Progenitor cell of endocrine pancreas (in vitro differentiated cells): ENCODE measurements at regions not wholly inside any gene's neighbourhood (a gene's known extent, or its start where the extent isn't known, plus 50 kb on each side); places are given as distances from the start of the nearest gene placed in this dataset.

Experiments used
- DNase-seq: peaks from one replicate; pipeline ENCODE4 v3.0.0; 2021; ENCODE audit warnings: low spot score; ENCODE audit not compliant: unreplicated experiment
- H3K27ac Mint-ChIP-seq: 2 replicates; pipeline ENCODE4 v1.8.0; 2021; ENCODE audit warnings: mild to moderate bottlenecking, moderate library complexity, mixed read lengths
- H3K27me3 Mint-ChIP-seq: 2 replicates; pipeline ENCODE4 v1.8.0; 2021; ENCODE audit warnings: mixed read lengths
- H3K36me3 Mint-ChIP-seq: 2 replicates; pipeline ENCODE4 v1.8.0; 2022; ENCODE audit warnings: mixed read lengths; ENCODE audit not compliant: insufficient read depth
- H3K4me1 Mint-ChIP-seq: 2 replicates; pipeline ENCODE4 v1.8.0; 2021; ENCODE audit warnings: low read depth, mixed read lengths
- H3K4me3 Mint-ChIP-seq: 2 replicates; pipeline ENCODE4 v1.8.0; 2021; ENCODE audit warnings: low read depth, mild to moderate bottlenecking, moderate library complexity, mixed read lengths
- H3K9me3 Mint-ChIP-seq: 2 replicates; pipeline ENCODE4 v1.8.0; 2021; ENCODE audit warnings: low read depth, mixed read lengths
- TF ChIP-seq, protein P1 (sequence below): fragments of 200-600 bp; sonication (generic); IDR thresholded peaks from one replicate; pipeline ENCODE4 v1.5.0; 2021; ENCODE audit warnings: antibody characterized with exemption, mild to moderate bottlenecking; ENCODE audit not compliant: unreplicated experiment

DNA sequence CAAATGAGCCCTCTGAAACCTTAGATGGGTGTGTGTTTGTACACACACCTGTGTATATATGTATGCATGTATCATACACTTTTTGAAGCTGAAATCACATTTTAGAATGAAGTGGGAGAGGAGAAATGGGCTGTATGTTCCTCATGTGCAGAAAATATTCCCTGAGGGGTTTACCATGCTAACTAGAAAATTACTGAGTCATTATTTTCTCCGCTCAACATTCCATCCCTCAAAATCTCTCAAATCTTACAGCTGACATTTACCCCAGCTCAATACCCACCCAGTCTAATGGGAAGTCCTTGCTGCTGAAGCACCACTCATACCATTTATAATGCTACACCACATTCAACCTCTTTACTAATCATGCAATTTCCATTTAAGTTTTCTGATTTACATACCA lies 138.6 kb downstream of the P2RY1 start:
- no peak overlapping the region for H3K4me3 Mint-ChIP-seq
- no peak for DNase-seq
- TF ChIP-seq, protein P1, sequence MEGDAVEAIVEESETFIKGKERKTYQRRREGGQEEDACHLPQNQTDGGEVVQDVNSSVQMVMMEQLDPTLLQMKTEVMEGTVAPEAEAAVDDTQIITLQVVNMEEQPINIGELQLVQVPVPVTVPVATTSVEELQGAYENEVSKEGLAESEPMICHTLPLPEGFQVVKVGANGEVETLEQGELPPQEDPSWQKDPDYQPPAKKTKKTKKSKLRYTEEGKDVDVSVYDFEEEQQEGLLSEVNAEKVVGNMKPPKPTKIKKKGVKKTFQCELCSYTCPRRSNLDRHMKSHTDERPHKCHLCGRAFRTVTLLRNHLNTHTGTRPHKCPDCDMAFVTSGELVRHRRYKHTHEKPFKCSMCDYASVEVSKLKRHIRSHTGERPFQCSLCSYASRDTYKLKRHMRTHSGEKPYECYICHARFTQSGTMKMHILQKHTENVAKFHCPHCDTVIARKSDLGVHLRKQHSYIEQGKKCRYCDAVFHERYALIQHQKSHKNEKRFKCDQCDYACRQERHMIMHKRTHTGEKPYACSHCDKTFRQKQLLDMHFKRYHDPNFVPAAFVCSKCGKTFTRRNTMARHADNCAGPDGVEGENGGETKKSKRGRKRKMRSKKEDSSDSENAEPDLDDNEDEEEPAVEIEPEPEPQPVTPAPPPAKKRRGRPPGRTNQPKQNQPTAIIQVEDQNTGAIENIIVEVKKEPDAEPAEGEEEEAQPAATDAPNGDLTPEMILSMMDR = no peak
- no peaks in the 10 kb centered on the region for H3K9me3 Mint-ChIP-seq
- no peaks in the 10 kb centered on the region for H3K27me3 Mint-ChIP-seq
- H3K27ac Mint-ChIP-seq = no peak overlapping the region
- peaks cover 6% of the 10 kb centered on the region for H3K4me1 Mint-ChIP-seq
- no peaks in the 10 kb centered on the region for H3K36me3 Mint-ChIP-seq

DNA sequence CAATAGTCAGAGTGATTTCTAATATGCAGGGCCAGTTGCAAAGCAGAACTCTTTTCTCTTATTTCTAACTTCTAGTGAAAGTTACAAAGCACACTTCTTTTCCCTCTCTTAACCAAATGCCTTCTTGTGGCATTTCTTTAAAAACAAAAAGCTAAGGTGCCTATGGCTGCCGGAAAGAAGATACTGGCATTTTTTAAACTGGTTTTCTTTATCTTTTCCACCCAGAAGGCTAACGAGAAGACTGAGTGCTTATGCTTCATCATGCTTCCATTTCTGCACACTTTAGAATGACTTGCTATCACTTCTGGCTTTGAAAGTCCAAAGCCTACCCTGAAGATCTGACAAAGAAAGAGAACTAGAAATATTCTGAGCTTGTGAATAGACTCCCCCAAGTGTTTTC lies 141.3 kb downstream of the P2RY1 start:
- DNase-seq = no peak
- peaks cover 7% of the 10 kb centered on the region for H3K9me3 Mint-ChIP-seq
- H3K4me3 Mint-ChIP-seq = no peak overlapping the region
- no peaks in the 10 kb centered on the region for H3K4me1 Mint-ChIP-seq
- no peaks in the 10 kb centered on the region for H3K36me3 Mint-ChIP-seq
- TF ChIP-seq, protein P1 = no peak
- H3K27me3 Mint-ChIP-seq = no peaks in the 10 kb centered on the region
- H3K27ac Mint-ChIP-seq = no peak overlapping the region

DNA sequence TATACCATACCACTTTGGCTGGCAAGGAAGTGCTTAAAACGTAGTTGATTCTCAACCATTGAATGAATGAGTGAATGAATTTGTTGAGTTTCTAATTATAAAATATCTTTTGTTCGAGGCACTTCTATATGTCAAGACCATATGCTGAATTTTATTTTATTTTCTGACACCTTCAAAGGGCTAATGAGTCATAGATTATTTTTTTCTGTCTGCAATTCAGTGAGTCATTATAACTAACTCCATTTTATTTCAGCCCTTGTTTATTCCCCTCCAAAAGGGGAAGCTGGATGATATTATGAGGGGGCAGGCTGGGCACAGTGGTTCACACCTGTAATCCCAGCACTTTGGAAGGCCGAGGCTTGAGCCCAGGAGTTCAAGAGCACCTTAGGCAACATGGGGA lies 142.4 kb downstream of the P2RY1 start:
- no peak for DNase-seq
- no peaks in the 10 kb centered on the region for H3K4me1 Mint-ChIP-seq
- no peaks in the 10 kb centered on the region for H3K36me3 Mint-ChIP-seq
- no peak overlapping the region for H3K27ac Mint-ChIP-seq
- H3K27me3 Mint-ChIP-seq = no peaks in the 10 kb centered on the region
- H3K9me3 Mint-ChIP-seq = peaks cover 12% of the 10 kb centered on the region
- TF ChIP-seq, protein P1 = no peak
- no peak overlapping the region for H3K4me3 Mint-ChIP-seq

GRCh38 chr3:152978152-152978551 lies 143.2 kb downstream of the P2RY1 start:
- no peaks in the 10 kb centered on the region for H3K27me3 Mint-ChIP-seq
- DNase-seq = no peak
- H3K4me3 Mint-ChIP-seq = no peak overlapping the region
- H3K27ac Mint-ChIP-seq = no peak overlapping the region
- no peaks in the 10 kb centered on the region for H3K4me1 Mint-ChIP-seq
- H3K36me3 Mint-ChIP-seq = no peaks in the 10 kb centered on the region
- TF ChIP-seq, protein P1 = no peak
- H3K9me3 Mint-ChIP-seq = peaks cover 16% of the 10 kb centered on the region

DNA sequence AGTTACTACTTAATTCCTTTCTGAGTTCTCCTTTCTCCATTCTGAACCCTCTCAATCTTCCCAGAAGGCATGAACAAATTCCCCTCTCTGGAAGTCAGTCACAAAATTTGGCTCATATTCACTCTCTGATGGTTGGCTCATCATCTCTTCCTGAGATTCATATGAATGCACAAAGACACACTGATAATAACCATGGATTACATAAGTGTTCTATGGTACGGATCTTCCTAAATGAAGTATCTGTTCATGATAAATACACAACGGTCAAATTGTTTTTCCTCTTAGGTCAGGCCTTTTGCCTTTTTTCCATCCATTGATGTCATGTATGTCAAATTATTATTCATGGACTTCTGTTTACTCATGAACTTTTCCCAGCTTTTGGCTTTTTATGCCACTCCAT lies 162.6 kb downstream of the P2RY1 start:
- Mint-ChIP-seq H3K36me3 (no peaks in the 10 kb centered on the region), H3K9me3 (no peaks in the 10 kb centered on the region), H3K27me3 (no peaks in the 10 kb centered on the region), H3K4me3 (no peak overlapping the region), H3K4me1 (peaks cover 14% of the 10 kb centered on the region), H3K27ac (no peak overlapping the region)
- no peak for DNase-seq
- TF ChIP-seq, protein P1 = no peak
